Lower leg skin (tissue), 4 donors: ENCODE measurements at regions not wholly inside any gene's neighbourhood (a gene's known extent, or its start where the extent isn't known, plus 50 kb on each side); places are given as distances from the start of the nearest gene placed in this dataset.

Experiments
- DNase-seq, 2 donors: peaks; one replicate each; pipeline ENCODE4 v3.0.0-alpha.2; 2019; ENCODE audit warnings: low spot score in 2 of 2
- H3K4me3 ChIP-seq: fragments of 200-600 bp; sonication (generic); 2 replicates; pipeline ENCODE4 v1.5.1; 2017; ENCODE audit warnings: mild to moderate bottlenecking, low read depth; ENCODE audit not compliant: poor library complexity, severe bottlenecking
- POLR2A ChIP-seq, 2 donors: fragments of 450-650 bp; IDR thresholded peaks; one replicate each; pipeline ENCODE4 v1.6.1; 2016 to 2017; ENCODE audit warnings: antibody characterized with exemption in 2 of 2, mild to moderate bottlenecking in 1 of 2, moderate library complexity in 1 of 2
- WGBS, 2 donors: methylation state at CpG; one replicate each; pipeline ENCODE4 v1.1.5; 2018; 5-methylcytosine and 5-hydroxymethylcytosine counted together
- intact Hi-C: fragments of 100-400 bp; cut with DNase I; formaldehyde crosslinking; loops from one replicate; pipeline ENCODE4 v1.15.0; 2023; ENCODE audit warnings: low total_unique reads
- TF ChIP-seq, protein P1 (sequence below), 3 donors: fragments of 450-650 bp; IDR thresholded peaks; one replicate each; pipeline ENCODE4 v1.5.1; 2016; ENCODE audit warnings: antibody characterized with exemption in 3 of 3, mild to moderate bottlenecking in 3 of 3, moderate library complexity in 2 of 3

DNA sequence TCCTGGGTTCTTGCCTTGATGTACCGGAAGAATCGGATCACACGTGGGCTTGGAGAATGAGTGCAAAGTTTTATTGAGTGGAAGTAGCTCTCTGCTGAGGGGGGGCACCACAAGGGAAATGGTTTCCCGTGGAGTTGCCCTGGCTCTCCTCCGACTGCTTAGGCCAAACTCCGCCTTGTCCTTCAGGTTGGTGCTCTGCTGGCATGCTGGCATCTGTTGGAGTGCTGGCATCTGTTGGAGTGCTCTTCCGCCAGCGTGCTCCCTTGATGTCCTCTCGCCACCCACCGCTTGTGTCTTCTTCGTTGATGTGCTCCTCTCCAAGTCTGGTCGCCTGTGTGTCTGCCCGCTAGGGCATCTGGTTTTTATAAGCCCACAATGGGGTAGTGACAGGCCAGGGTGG lies 317.1 kb upstream of the HSF2 start:
- H3K4me3 ChIP-seq, result no peak overlapping the region
- no peak for TF ChIP-seq POLR2A (IDR thresholded peaks at IDR 0.05)
- TF ChIP-seq, protein P1, sequence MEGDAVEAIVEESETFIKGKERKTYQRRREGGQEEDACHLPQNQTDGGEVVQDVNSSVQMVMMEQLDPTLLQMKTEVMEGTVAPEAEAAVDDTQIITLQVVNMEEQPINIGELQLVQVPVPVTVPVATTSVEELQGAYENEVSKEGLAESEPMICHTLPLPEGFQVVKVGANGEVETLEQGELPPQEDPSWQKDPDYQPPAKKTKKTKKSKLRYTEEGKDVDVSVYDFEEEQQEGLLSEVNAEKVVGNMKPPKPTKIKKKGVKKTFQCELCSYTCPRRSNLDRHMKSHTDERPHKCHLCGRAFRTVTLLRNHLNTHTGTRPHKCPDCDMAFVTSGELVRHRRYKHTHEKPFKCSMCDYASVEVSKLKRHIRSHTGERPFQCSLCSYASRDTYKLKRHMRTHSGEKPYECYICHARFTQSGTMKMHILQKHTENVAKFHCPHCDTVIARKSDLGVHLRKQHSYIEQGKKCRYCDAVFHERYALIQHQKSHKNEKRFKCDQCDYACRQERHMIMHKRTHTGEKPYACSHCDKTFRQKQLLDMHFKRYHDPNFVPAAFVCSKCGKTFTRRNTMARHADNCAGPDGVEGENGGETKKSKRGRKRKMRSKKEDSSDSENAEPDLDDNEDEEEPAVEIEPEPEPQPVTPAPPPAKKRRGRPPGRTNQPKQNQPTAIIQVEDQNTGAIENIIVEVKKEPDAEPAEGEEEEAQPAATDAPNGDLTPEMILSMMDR (IDR thresholded peaks at IDR 0.05), result no peak
- intact Hi-C loops, result no loop called here
- no peak for DNase-seq
- 95% methylated on average over 12 to 13 of the region's 13 CpGs for WGBS, 2 donors

DNA sequence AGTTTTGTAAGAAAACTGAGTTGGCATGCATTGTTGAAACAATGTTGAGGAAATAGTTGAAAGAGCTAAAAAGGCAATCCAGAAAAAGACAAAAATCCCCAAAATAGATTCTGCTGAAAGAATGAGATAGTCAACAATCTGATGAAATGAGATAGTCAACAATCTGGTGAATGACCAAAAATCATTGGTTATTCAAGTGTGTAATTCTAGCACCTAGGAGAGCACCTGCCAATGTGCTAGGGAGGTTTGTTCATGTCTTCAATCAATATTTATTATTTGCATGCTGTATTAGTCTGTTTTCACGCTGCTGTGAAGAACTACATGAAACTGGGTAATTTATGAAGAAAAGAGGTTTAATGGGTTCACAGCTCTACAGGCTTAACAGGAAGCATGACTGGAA lies 307.1 kb upstream of the HSF2 start:
- no peak overlapping the region for H3K4me3 ChIP-seq
- intact Hi-C loops, result no loop called here
- no peak for TF ChIP-seq POLR2A (IDR thresholded peaks at IDR 0.05)
- TF ChIP-seq, protein P1 (IDR thresholded peaks at IDR 0.05), result no peak
- no peak for DNase-seq
- WGBS, 2 donors, result 96% methylated on average over 1 of the region's 1 CpG

DNA sequence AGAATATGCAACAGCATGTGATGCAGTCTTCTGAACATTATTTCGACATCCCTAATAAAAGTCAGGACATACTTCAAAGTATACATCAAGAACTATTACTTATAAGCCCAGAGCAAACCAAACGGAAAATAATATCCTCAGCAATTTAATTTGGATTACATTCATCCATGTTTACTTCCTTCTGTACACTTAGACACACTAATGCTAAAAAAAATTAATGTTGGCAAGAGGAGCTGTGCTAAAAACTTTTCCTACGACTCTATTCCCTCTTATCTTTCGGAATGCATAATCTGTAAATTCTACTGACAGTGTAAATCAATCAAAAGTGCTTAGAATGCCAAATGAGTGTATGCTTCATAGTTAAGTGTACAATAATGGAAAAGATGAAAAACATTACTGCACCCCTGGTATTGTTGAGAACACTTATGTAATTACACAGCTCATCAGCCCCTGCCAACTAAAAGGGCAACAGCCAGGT lies 301.2 kb upstream of the HSF2 start:
- no peak for DNase-seq
- no peak for TF ChIP-seq POLR2A (IDR thresholded peaks at IDR 0.05)
- TF ChIP-seq, protein P1 (IDR thresholded peaks at IDR 0.05), result no peak
- WGBS, 2 donors, result 34 to 45% methylated on average over 4 of the region's 4 CpGs
- H3K4me3 ChIP-seq, result no peak overlapping the region
- intact Hi-C loops, result no loop called here

DNA sequence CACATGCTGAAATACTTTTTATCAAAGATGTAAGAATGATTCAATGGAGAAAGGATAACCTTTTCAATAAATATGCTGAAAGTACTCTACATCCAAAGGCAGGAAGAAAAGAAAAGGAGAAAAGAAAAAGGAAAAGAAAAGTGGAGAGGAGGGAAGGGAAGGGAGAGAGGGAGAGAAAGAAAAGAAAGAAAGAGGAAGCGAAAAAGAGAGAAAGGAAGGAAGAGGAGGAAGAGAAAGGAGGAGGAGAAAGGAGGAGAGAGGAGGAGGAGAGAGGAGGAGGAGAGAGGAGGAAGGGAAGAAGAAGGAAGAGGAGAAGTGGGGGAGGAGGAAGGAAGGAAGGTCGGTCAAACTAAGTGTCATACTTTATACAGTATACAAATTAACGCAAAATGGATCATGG lies 297.4 kb upstream of the HSF2 start:
- H3K4me3 ChIP-seq, result no peak overlapping the region
- no peak for TF ChIP-seq POLR2A (IDR thresholded peaks at IDR 0.05)
- TF ChIP-seq, protein P1 (IDR thresholded peaks at IDR 0.05), result no peak
- 87 to 94% methylated on average over 3 of the region's 3 CpGs for WGBS, 2 donors
- no peak for DNase-seq
- intact Hi-C loops, result no loop called here

DNA sequence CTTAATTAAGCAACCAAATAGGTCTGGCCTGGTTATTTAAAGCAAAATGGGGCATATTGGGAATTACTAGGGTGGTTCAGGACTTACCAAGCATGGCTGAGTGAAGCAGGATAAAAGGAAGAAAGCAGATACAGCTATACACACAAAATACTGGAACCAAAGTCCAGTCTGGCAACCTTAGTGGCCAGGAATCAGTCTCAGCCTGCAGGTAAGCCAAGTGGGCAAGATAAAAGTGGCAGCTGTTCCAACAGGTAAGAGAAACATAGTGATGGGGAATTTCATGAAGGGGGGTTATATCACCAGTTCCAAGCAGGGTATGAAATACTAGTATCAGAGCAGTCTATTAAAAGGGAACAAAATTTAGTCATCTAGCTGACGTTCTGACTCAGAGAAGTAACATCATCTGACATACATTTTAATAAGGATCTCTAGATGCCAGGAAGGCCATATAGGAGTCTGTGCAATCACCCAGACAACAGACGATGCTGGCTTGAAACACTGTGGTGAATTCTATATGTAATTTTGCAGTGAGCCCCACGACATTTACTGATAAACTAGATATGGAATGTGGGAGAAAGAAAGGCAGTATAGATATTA lies 292.1 kb upstream of the HSF2 start:
- no peak for TF ChIP-seq POLR2A (IDR thresholded peaks at IDR 0.05)
- TF ChIP-seq, protein P1 (IDR thresholded peaks at IDR 0.05), result no peak
- H3K4me3 ChIP-seq, result no peak overlapping the region
- no peak for DNase-seq
- intact Hi-C loops, result no loop called here
- WGBS, 2 donors, result 66 to 81% methylated on average over 3 of the region's 3 CpGs

DNA sequence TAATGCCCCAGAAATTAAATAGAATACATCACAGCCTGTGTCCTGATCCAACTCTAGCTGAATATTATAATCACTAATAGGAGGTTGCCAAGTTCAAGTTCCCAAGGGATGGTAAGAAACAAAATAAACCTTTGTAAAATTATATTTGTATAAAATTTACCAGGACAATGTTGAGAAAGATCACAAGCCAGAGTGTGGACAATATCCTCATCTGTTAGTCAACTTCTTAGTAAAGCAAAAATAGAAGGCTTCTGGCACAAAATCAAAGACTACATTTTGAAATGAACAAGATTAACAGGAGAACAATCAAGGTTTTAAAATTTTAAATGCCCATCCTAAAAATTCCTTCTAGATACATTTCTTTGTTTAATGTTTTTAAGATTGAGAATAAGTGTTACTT lies 290.4 kb upstream of the HSF2 start:
- H3K4me3 ChIP-seq, result no peak overlapping the region
- TF ChIP-seq, protein P1 (IDR thresholded peaks at IDR 0.05), result no peak
- no peak for TF ChIP-seq POLR2A (IDR thresholded peaks at IDR 0.05)
- intact Hi-C loops, result no loop called here
- no peak for DNase-seq
